HCT116 (cell line): ENCODE measurements at regions not wholly inside any gene's neighbourhood (a gene's known extent, or its start where the extent isn't known, plus 50 kb on each side); places are given as distances from the start of the nearest gene placed in this dataset.

ENCODE experiments used
- ATAC-seq: fragments of 200-7000 bp; cut with Tn5 transposase; 2 replicates; pipeline ENCODE4 v1.9.1; 2020; ENCODE audit warnings: mild to moderate bottlenecking, moderate library complexity
- BruUV-seq: library from RNA; stranded (reverse); fragments of 400-500 nt; replicated peaks from 2 replicates; lab custom pipeline; 2021; lab: Mats Ljungman, UMichigan
- CTCF ChIA-PET: fragments of 300-600 bp; sonication (Branson Sonifier 250); formaldehyde crosslinking; loops from one replicate; lab custom pipeline; 2021; ENCODE audit warnings: antibody characterized with exemption; lab: Charles Lee
- POLR2A ChIA-PET: fragments of 300-600, 350-600 bp; sonication (Branson Sonifier 250); formaldehyde crosslinking; loops from one replicate; lab custom pipeline; 2021; ENCODE audit warnings: antibody characterized with exemption; lab: Charles Lee
- RAD21 ChIA-PET, 2 experiments: fragments of 300-600 bp; sonication (Branson Sonifier 250); formaldehyde crosslinking; loops; one replicate each; lab custom pipeline; 2023; ENCODE audit warnings: low total read pairs in 2 of 2; ENCODE audit not compliant: uncharacterized antibody in 2 of 2, unreplicated experiment in 2 of 2, low non-redundant PET in 1 of 2; lab: Charles Lee
- DNase-seq: peaks from one replicate; pipeline ENCODE4 v3.0.0-alpha.2; 2010; ENCODE audit warnings: low read depth, low spot score
- H2AFZ ChIP-seq: fragments of 200-600 bp; shearing (Covaris generic), sonication (generic); 2 replicates; pipeline ENCODE4 v1.6.1; 2017; ENCODE audit warnings: low read depth, mixed run types, mixed read lengths, antibody characterized with exemption, low read length; ENCODE audit not compliant: poor library complexity, severe bottlenecking
- H3K27ac ChIP-seq: 2 replicates; pipeline ENCODE4 v1.5.1; 2012; ENCODE audit warnings: low read depth, low read length
- H3K27me3 ChIP-seq: fragments of 200-600 bp; sonication (generic); 2 replicates; pipeline ENCODE4 v1.6.1; 2016; ENCODE audit warnings: mixed run types, low read length, mixed read lengths; ENCODE audit not compliant: insufficient read depth
- H3K36me3 ChIP-seq, 2 experiments: fragments of 200-500 bp in 1 of 2; fragments of 200-600 bp in 1 of 2; sonication (Bioruptor generic) in 1 of 2; sonication (generic) in 1 of 2; 2 replicates each; pipeline versions ENCODE4 v1.5.1 to v1.6.1; 2014 to 2016; ENCODE audit warnings: low read length in 2 of 2, inconsistent platforms in 1 of 2, mixed read lengths in 1 of 2, mixed run types in 1 of 2; ENCODE audit not compliant: insufficient read depth in 2 of 2, control insufficient read depth in 1 of 2
- H3K4me1 ChIP-seq, 2 experiments: fragments of 200-600 bp in 1 of 2; sonication (generic) in 1 of 2; 2 replicates each; pipeline versions ENCODE4 v1.5.1 to v1.6.1; 2012 to 2017; ENCODE audit warnings: low read length in 2 of 2, inconsistent platforms in 1 of 2, mild to moderate bottlenecking in 1 of 2, mixed read lengths in 1 of 2, mixed run types in 1 of 2, moderate library complexity in 1 of 2; ENCODE audit not compliant: insufficient read depth in 2 of 2, control insufficient read depth in 1 of 2
- H3K4me2 ChIP-seq: fragments of 200-600 bp; sonication (generic); 2 replicates; pipeline ENCODE4 v1.6.1; 2017; ENCODE audit warnings: mixed run types, low read length, mixed read lengths
- H3K4me3 ChIP-seq, 2 experiments: fragments of 200-600 bp in 1 of 2; sonication (generic) in 1 of 2; replicated peaks in 1 of 2; 2 replicates each; pipeline ENCODE4 v1.5.1; 2011 to 2016; ENCODE audit warnings: low read length in 2 of 2, control low read depth in 1 of 2, low read depth in 1 of 2, mild to moderate bottlenecking in 1 of 2, mixed read lengths in 1 of 2, mixed run types in 1 of 2
- H3K79me2 ChIP-seq: fragments of 200-600 bp; sonication (generic); 2 replicates; pipeline ENCODE4 v1.6.1; 2017; ENCODE audit warnings: mild to moderate bottlenecking, mixed run types, low read length, moderate library complexity, mixed read lengths; ENCODE audit not compliant: insufficient read depth
- H3K9ac ChIP-seq: fragments of 200-600 bp; sonication (generic); 2 replicates; pipeline ENCODE4 v1.6.1; 2016; ENCODE audit warnings: low read length, mixed read lengths
- H3K9me2 ChIP-seq: fragments of 200-600 bp; sonication (generic), shearing (Covaris generic); 2 replicates; pipeline ENCODE4 v1.6.1; 2017; ENCODE audit warnings: mixed run types, mild to moderate bottlenecking, moderate library complexity; ENCODE audit not compliant: insufficient read depth
- H3K9me3 ChIP-seq, 2 experiments: fragments of 200-500 bp in 1 of 2; fragments of 200-600 bp in 1 of 2; sonication (Bioruptor generic) in 1 of 2; sonication (generic) in 1 of 2; 2 replicates each; pipeline ENCODE4 v1.6.1; 2014 to 2017; ENCODE audit warnings: low read length in 2 of 2, mixed read lengths in 2 of 2, inconsistent platforms in 1 of 2, low read depth in 1 of 2, mild to moderate bottlenecking in 1 of 2, mixed run types in 1 of 2, moderate library complexity in 1 of 2; ENCODE audit not compliant: control insufficient read depth in 1 of 2, insufficient read depth in 1 of 2
- H4K20me1 ChIP-seq: fragments of 200-600 bp; sonication (generic), shearing (Covaris generic); 2 replicates; pipeline ENCODE4 v1.6.1; 2017; ENCODE audit warnings: mixed run types, mild to moderate bottlenecking, moderate library complexity; ENCODE audit not compliant: insufficient read depth
- CBX3 ChIP-seq: IDR thresholded peaks from 2 replicates; pipeline ENCODE4 v1.6.1; 2012; ENCODE audit warnings: low read depth
- EGR1 ChIP-seq: IDR thresholded peaks from 2 replicates; pipeline ENCODE4 v1.6.1; 2012; ENCODE audit warnings: low read depth
- POLR2AphosphoS5 ChIP-seq: IDR thresholded peaks from 2 replicates; pipeline ENCODE4 v1.6.1; 2011; ENCODE audit warnings: mild to moderate bottlenecking, low read depth, low read length, moderate library complexity
- REST ChIP-seq: IDR thresholded peaks from 2 replicates; pipeline ENCODE4 v1.6.1; 2012; ENCODE audit warnings: low read depth
- SIN3A ChIP-seq: IDR thresholded peaks from 2 replicates; pipeline ENCODE4 v1.6.1; 2012; ENCODE audit warnings: low read depth
- SRF ChIP-seq: IDR thresholded peaks from 2 replicates; pipeline ENCODE4 v1.6.1; 2012; ENCODE audit warnings: low read depth
- ZBTB33 ChIP-seq: IDR thresholded peaks from 2 replicates; pipeline ENCODE4 v1.6.1; 2011; ENCODE audit warnings: mild to moderate bottlenecking, low read length, moderate library complexity; ENCODE audit not compliant: insufficient replicate concordance; ENCODE audit errors: extremely low read depth
- intact Hi-C: fragments of 100-400 bp; cut with micrococcal nuclease; formaldehyde crosslinking; loops from 2 replicates; pipeline ENCODE4 v1.10.0; 2022

- TF ChIP-seq REST (no peak), CBX3 (no peak)
Observed at GRCh38 chr3:86251781-86252180, 739.2 kb downstream of the VGLL3 start (continued).

GRCh38 chr3:86249833-86250232 lies 741.1 kb downstream of the VGLL3 start:
- Histone ChIP-seq H3K27ac (no peak overlapping the region), H3K9ac (no peak overlapping the region), H3K4me2 (no peak overlapping the region), H3K9me2 (no peaks in the 10 kb centered on the region), H3K36me3 (no peaks in the 10 kb centered on the region), H3K4me1 (no peaks in the 10 kb centered on the region), H3K9me3 (peaks cover 3 to 6% of the 10 kb centered on the region in 2 experiments; a peak in 1 of 4 replicates), H4K20me1 (no peaks in the 10 kb centered on the region), H3K4me3 (no peak overlapping the region), H2AFZ (no peak overlapping the region), H3K27me3 (no peaks in the 10 kb centered on the region), H3K79me2 (no peaks in the 10 kb centered on the region)
- RAD21 ChIA-PET: no interaction called here
- DNase-seq (no peak), ATAC-seq (no peak)
- TF ChIP-seq EGR1 (no peak), ZBTB33 (no peak), SIN3A (no peak), CBX3 (no peak), SRF (no peak), POLR2AphosphoS5 (no peak)
- POLR2A ChIA-PET: no interaction called here
- intact Hi-C loops: no loop called here
- CTCF ChIA-PET: no interaction called here
- BruUV-seq: no TSS peak
